ENCODE measurements at regions not wholly inside any gene's neighbourhood (a gene's known extent, or its start where the extent isn't known, plus 50 kb on each side); places are given as distances from the start of the nearest gene placed in this dataset.
A peak's percentile ranks its signal among the peaks of the same experiment; 100 is the strongest.
"Not testable (repeated sequence)": the region's sequence is repeated elsewhere in the genome, so short reads cannot be mapped to it uniquely, and the experiment has no call there.

- DNase-seq (ENCODE audit: low spot score), result no peak
Measured at GRCh38 chr6:155936551-155936950, 480.9 kb upstream of the NOX3 start.

DNA sequence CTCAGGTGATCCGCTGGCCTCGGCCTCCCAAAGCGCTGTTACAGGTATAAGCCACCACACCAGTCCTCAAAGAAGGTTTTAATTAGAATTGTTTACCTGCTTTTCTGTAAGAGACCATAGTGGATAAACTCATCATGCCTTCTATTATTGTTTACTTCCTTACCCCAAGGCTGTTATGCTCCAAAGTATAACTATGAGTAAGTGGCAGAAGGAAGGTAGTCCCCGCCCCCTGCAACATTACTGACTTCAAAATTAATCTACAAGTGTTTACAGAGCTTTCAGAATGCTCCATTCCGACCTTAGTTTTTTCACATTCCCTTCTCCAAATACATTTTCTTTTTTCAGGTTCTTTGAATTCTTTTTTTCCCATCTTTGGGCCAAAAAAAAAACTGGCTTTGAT is 480.5 kb upstream of the NOX3 start:
- DNase-seq (ENCODE audit: low spot score), result no peak

DNA sequence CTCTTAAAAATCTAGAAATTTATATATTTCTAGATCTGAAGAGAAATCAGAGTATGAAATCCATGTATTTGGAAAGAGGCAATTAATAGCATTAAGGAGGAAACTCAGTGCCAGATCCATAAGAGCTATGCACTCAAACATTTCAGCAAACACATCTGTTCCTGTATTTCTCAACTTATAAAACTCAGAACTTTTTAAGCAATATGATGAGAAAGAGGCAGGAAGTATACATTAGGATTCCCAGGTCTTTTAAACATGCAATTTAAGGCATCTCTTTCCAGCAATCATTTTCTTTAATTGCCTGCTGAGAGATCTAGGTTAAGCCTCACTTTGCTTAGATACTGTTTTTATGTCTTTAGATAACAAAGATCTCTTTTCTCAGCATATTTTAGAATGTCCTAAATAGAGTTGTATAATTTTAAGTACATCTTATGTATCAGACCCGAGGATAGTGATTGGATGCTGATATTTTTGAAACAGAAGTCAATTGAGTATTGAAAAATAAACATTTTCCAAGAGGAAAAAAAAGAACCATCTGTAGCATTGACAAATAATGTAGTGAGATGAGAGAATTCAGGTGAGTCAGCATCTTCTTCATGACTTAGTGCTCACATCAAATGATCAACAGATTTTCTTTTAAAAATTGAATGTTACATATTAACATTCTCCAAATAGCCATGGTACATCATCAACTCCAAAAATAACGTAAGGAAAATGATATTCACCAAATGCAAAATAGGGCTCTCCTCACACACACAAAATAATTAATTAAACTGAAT is 461.4 kb upstream of the NOX3 start:
- DNase-seq (ENCODE audit: low spot score), result no peak

GRCh38 chr6:155915651-155916050 is 460.0 kb upstream of the NOX3 start:
- DNase-seq (ENCODE audit: low spot score), result no peak

- no peak for DNase-seq (ENCODE audit: low spot score)
Measured at GRCh38 chr6:155913816-155914215, 458.2 kb upstream of the NOX3 start.

DNA sequence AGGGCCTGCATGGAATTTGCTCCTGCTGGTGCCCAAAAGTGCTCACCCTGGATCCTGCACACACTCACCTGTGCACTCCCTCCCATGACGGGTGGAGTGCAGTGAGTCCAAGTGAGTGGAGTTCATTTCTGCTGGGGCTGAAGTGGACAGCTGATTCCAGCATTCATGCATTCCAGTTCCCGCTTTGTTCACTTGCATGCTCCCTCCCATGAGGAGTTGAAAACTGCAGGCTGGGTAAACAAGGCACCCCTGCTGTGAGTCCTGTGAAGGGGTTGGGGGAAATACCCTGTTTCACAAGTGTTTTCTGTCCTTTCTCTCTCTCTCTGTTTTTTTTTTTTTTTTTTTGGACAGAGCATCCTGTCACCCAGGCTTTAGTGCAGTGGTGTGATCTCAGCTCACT is 454.1 kb upstream of the NOX3 start:
- no peak for DNase-seq (ENCODE audit: low spot score)

DNA sequence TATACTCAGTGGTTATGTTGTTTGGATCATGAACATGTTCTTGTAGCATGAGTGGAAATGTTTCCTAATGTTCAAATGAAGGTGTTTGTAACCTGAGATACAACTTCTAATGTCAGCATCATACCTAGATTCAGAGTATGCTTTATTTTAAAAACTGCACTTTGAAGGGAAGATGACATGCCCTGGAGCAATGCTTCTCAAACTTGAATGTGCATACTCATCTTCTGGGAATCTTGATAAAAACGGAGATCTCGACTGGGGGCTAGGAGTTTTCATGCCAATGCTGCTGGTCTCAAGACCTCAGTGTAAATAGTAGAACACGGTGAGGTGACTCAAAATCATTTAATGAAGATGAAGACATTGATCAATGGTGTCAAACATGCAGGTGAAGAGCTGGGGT is 440.0 kb upstream of the NOX3 start:
- DNase-seq (ENCODE audit: low spot score), result no peak

DNA sequence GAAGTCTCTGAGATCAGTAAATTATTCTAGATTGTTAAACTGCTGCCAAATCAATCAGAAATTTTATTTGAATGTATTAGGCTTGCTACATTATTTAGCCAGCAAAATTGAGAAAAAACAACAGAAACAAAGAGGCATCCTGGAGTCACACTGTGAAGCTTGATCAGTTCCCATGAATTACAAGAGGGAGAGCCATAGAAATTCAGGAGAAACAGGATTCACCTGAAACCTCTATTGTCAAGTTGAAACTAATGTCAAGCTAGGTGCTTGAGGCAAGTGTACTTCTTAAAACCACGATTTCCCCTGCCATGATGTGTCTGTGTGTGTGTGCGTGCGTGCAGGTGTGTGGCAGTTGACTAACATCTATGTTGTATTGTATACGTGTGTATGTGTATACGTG is 439.1 kb upstream of the NOX3 start:
- no peak for DNase-seq (ENCODE audit: low spot score)

DNA sequence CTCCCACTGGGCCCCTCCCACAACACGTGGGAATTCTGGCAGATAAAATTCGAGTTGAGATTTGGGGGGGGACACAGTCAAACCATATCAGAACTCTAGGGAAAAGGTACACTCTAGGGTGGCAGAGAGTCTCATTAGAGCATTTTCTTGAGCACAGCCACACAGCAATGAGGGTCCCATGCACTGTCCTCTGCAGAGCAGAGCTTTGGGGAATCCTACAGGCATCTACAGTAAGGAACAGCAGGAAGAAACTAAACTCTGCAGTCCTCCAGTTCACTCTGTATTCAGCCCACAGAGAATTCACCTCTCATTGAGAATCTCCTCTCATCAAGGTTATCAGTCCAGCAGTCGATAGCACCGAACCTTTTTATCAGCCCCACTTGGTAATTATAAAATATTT is 438.6 kb upstream of the NOX3 start:
- DNase-seq (ENCODE audit: low spot score), result no peak

GRCh38 chr6:155890409-155890808 is 434.8 kb upstream of the NOX3 start:
- DNase-seq (ENCODE audit: low spot score), result no peak

DNA sequence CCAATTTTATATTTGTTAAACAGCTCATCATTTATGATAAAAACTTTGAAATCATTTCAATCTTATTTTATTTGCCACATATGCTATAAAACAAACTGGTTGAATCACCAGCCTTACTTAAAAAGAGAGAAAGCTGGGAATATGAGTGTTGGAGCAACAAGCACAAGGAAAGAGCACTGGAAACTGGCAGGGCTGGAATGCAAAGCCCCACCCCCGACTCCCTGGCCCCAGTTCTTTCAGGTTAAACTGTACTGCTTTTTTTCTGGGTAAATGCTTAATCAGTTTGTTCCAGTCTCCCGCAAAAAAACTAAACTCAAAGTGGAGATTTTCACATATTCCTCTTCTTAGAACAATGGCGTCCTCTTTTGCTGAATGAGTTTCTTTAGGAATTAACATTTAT is 433.8 kb upstream of the NOX3 start:
- DNase-seq (ENCODE audit: low spot score), result no peak

- no peak for DNase-seq (ENCODE audit: low spot score)
Measured at GRCh38 chr6:155887421-155887820, 431.8 kb upstream of the NOX3 start.

DNA sequence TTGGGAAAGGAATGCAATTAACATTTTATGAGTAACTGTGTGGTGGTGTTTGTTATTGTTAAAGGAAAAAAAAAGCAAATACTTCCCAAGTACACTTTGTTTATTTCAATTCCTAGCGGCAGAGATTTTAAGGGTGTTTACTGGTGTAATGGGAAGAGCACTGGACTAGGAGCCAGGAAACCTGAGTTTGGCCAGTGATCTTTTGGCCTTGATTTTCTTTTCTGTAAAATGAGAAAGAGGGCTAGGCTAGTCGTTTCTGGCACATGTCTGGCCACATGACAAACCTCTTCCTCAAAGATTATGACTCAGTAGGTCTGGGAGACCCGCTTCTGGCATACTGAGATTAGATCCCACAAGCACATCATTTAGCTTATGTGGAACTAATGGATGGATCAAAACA is 428.1 kb upstream of the NOX3 start:
- DNase-seq (ENCODE audit: low spot score), result peak; percentile 4

GRCh38 chr6:155883334-155883731 is 427.7 kb upstream of the NOX3 start:
- no peak for DNase-seq (ENCODE audit: low spot score)

GRCh38 chr6:155882527-155883333 is 427.1 kb upstream of the NOX3 start:
- DNase-seq (ENCODE audit: low spot score), result no peak

DNA sequence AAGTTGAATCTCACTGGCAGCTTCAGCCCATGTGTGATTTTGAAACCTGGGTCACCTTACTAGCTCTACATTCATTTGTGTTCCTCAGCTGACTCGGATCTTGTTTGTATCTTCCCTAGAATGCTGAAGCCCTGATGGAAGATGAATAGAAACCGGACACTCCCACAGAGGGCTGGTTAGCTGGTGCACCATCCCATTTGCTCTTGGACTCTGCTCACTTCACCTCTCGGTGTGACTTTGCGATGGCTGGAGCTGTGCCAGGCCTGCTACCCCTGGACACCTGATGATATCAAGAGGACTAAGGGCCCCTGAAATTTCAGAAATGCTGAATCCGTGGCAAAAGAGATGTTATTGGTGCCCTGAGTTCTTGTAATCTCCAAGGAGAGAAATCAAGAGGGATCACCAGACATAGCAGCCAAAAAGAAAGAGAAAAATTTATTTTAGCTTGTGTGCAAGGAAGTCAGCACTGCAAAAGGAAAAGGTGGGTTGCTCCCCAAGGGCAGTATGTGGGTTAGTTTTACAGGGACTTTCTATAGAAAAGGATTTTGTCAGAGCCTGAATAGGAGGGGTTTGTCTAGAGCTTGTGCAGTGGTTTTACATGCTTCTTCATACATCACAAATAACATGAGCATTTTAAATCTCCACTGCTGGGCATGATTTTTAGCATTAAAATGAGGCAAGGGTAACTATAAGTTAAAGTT is 426.3 kb upstream of the NOX3 start:
- no peak for DNase-seq (ENCODE audit: low spot score)

GRCh38 chr6:155880900-155881299 is 425.3 kb upstream of the NOX3 start:
- DNase-seq (ENCODE audit: low spot score), result peak; percentile 21

DNA sequence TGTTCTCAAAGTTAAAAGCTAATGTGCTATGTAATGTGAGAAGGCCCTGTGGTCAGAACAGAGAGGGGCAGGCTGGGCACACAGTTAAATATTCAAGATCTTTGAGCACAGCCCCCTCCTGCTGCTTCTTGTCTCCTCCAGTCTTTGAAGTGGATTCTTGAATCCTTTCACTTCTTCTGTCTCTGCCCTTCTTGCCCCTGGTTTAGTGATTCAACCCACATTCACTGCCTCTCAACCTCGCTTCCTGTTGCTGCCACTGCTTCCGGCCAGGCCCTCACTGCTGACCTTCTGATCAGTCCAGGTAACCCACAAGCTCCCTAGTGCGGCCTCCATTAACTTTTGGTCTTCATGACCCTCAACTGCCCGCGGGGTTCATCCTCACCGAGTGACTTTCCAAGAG is 417.3 kb upstream of the NOX3 start:
- DNase-seq (ENCODE audit: low spot score), result no peak

GRCh38 chr6:155867682-155868081 is 412.0 kb upstream of the NOX3 start:
- DNase-seq (ENCODE audit: low spot score), result no peak

- DNase-seq (ENCODE audit: low spot score), result not testable (repeated sequence)
Measured at GRCh38 chr6:155866676-155867390, 411.2 kb upstream of the NOX3 start.

DNA sequence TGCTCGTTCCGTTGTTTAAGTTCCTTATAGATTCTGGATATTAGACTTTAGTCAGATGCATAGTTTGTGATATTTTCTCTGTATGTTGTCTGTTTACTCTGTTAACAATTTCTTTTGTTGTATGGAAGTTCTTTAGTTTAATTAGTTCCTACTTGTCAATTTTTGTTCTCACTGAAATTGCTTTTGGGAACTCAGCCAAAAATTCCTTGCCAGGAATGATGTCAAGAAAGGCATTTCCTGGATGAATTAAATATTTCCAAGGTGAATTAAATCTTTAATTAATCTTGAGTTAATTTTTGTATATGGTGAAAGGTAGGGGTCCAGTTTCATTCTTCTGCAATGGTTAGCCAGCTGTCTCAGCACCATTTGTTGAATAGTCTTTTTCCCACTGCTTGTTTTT is 406.2 kb upstream of the NOX3 start:
- no peak for DNase-seq (ENCODE audit: low spot score)

DNA sequence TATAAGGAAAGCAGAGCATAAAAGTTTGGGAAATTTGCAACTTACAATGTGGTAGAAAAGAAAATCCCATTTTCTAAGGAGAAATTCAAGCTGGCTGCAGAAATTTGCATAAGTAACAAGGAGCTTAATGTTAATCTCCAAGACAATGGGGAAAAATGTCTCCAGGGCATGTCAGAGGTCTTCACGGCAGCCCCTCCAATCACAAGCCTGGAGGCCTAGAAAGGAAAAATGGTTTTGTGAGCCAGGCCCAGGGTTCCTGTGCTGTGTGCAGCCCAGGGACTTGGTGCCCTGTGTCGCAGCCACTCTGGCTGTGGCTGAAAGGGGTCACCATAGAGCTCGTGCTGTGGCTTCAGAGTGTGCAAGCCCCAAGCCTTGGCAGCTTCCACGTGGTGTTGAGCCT is 403.3 kb upstream of the NOX3 start:
- DNase-seq (ENCODE audit: low spot score), result not testable (repeated sequence)

Data from AG08395 (cell line).